CD14-positive monocyte (primary cell): ENCODE measurements at regions not wholly inside any gene's neighbourhood (a gene's known extent, or its start where the extent isn't known, plus 50 kb on each side); places are given as distances from the start of the nearest gene placed in this dataset.

ENCODE experiments used
- DNase-seq, 3 donors: peaks; one replicate each; pipeline ENCODE4 v3.0.0-alpha.2; 2011 to 2022
- H2AFZ ChIP-seq: 2 replicates; pipeline ENCODE4 v1.6.0; 2012; ENCODE audit warnings: mild to moderate bottlenecking, low read depth, low read length, inconsistent platforms; ENCODE audit not compliant: insufficient read depth, poor library complexity, severe bottlenecking
- H3K27ac ChIP-seq, 2 donors: 1 replicate in 1 of 2; 2 replicates in 1 of 2; pipeline ENCODE4 v1.5.1; 2012 to 2013; ENCODE audit warnings: low read length in 2 of 2, control low read depth in 1 of 2, inconsistent platforms in 1 of 2, low read depth in 1 of 2, mild to moderate bottlenecking in 1 of 2
- H3K27me3 ChIP-seq, 2 donors: one replicate each; pipeline versions ENCODE4 v1.6.0 to v1.6.1; 2011 to 2013; ENCODE audit warnings: low read length in 2 of 2; ENCODE audit not compliant: control insufficient read depth in 2 of 2, insufficient read depth in 2 of 2
- H3K36me3 ChIP-seq, 2 donors: replicated peaks in 1 of 2; 1 replicate in 1 of 2; 2 replicates in 1 of 2; pipeline versions ENCODE4 v1.5.1 to v1.6.1; 2012 to 2013; ENCODE audit warnings: low read length in 2 of 2, control low read depth in 1 of 2, inconsistent platforms in 1 of 2, mild to moderate bottlenecking in 1 of 2; ENCODE audit not compliant: insufficient read depth in 2 of 2, control insufficient read depth in 1 of 2
- H3K4me1 ChIP-seq, 2 donors: 1 replicate in 1 of 2; 2 replicates in 1 of 2; pipeline versions ENCODE4 v1.5.1 to v1.6.1; 2012 to 2013; ENCODE audit warnings: low read length in 2 of 2, control low read depth in 1 of 2, inconsistent platforms in 1 of 2, mild to moderate bottlenecking in 1 of 2, moderate library complexity in 1 of 2; ENCODE audit not compliant: insufficient read depth in 2 of 2, control insufficient read depth in 1 of 2
- H3K4me2 ChIP-seq: replicated peaks from 2 replicates; pipeline ENCODE3; 2012; ENCODE audit warnings: low read length, moderate library complexity, mild to moderate bottlenecking; ENCODE audit not compliant: poor library complexity, severe bottlenecking; ENCODE audit errors: extremely low read depth
- H3K4me3 ChIP-seq, 3 experiments: fragments of 200-600 bp in 1 of 3; sonication (generic) in 1 of 3; replicated peaks in 1 of 3; 1 replicate in 2 of 3; 2 replicates in 1 of 3; pipeline ENCODE4 v1.5.1; 2011 to 2013; ENCODE audit warnings: low read length in 3 of 3, mild to moderate bottlenecking in 3 of 3, control low read depth in 2 of 3, low read depth in 2 of 3, inconsistent platforms in 1 of 3, moderate library complexity in 1 of 3
- H3K79me2 ChIP-seq: 2 replicates; pipeline ENCODE4 v1.6.0; 2012; ENCODE audit warnings: mild to moderate bottlenecking, control low read depth, inconsistent platforms, low read length, moderate library complexity; ENCODE audit not compliant: insufficient read depth
- H3K9ac ChIP-seq: 2 replicates; pipeline ENCODE4 v1.6.0; 2017; ENCODE audit warnings: low read length, mild to moderate bottlenecking; ENCODE audit not compliant: insufficient read depth, poor library complexity, severe bottlenecking
- H3K9me3 ChIP-seq, 2 donors: replicated peaks in 1 of 2; 1 replicate in 1 of 2; 2 replicates in 1 of 2; pipeline versions ENCODE4 v1.5.1 to v1.6.1; 2012 to 2013; ENCODE audit warnings: low read length in 2 of 2, control low read depth in 1 of 2; ENCODE audit not compliant: control insufficient read depth in 1 of 2, insufficient read depth in 1 of 2
- H4K20me1 ChIP-seq: 2 replicates; pipeline ENCODE4 v1.6.0; 2012; ENCODE audit warnings: mild to moderate bottlenecking, low read length, control low read depth, moderate library complexity; ENCODE audit not compliant: insufficient read depth
- H3K27ac Mint-ChIP-seq, 7 donors: one replicate each; pipeline ENCODE4 v1.8.0; 2020; ENCODE audit warnings: mild to moderate bottlenecking in 7 of 7, mixed read lengths in 7 of 7, moderate library complexity in 6 of 7, inconsistent platforms in 2 of 7
- H3K27me3 Mint-ChIP-seq, 3 donors: one replicate each; pipeline ENCODE4 v1.8.0; 2021 to 2022; ENCODE audit warnings: low read depth in 3 of 3, mild to moderate bottlenecking in 3 of 3, mixed read lengths in 3 of 3, moderate library complexity in 3 of 3, inconsistent platforms in 1 of 3
- H3K36me3 Mint-ChIP-seq, 2 donors: one replicate each; pipeline ENCODE4 v1.8.0; 2020; ENCODE audit warnings: mixed read lengths in 2 of 2, inconsistent platforms in 1 of 2, mild to moderate bottlenecking in 1 of 2
- H3K4me1 Mint-ChIP-seq: one replicate; pipeline ENCODE4 v1.8.0; 2020; ENCODE audit warnings: mild to moderate bottlenecking, mixed read lengths
- H3K4me3 Mint-ChIP-seq, 2 donors: one replicate each; pipeline ENCODE4 v1.8.0; 2020; ENCODE audit warnings: mild to moderate bottlenecking in 2 of 2, mixed read lengths in 2 of 2, moderate library complexity in 1 of 2
- H3K9me3 Mint-ChIP-seq, 7 donors: one replicate each; pipeline ENCODE4 v1.8.0; 2020 to 2022; ENCODE audit warnings: mixed read lengths in 7 of 7, mild to moderate bottlenecking in 6 of 7, moderate library complexity in 6 of 7, inconsistent platforms in 2 of 7
- WGBS: methylation state at CpG from one replicate; pipeline ENCODE4 v1.1.5; 2013; ENCODE audit warnings: missing lambda C conversion rate; ENCODE audit not compliant: insufficient coverage; 5-methylcytosine and 5-hydroxymethylcytosine counted together
- intact Hi-C, 2 donors: fragments of 100-400 bp; cut with micrococcal nuclease; formaldehyde crosslinking; loops; one replicate each; pipeline versions ENCODE4 v1.15.0 to v1.15.1; 2023
- TF ChIP-seq, protein P1 (sequence below): fragments of 200-600 bp; IDR thresholded peaks from one replicate; pipeline ENCODE4 v1.8.0; 2022; ENCODE audit warnings: antibody characterized with exemption, mild to moderate bottlenecking

DNA sequence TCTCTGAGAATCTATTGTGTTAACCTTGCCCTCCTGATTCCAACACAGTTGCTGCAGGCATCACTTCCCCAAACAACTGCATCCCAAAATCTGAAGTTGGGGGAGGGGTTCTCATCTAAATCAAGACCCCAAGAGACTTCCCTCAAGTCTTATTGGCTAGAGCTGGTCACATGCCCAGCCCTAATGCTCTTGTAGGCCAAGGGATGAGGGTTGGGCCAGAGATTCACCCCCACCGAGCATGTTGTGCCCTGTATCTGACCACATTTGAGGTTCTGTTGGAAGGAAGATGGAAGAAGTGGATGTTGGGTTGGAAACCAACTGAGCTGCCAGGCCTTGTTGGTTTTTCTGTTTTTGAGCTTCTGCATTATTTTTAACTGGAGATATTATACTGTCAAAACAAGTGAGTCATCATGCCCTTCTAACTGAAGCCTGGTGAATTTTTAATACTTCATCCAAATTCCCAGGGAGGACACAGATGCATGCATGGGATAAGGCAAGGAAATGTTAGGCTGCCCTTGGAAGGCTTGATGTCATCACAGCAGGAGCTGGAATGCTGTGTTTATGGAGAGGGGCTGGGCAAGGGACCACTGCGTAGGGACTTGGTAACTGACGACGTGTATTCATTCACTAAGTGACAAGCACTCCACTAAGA is 68.6 kb upstream of the CACUL1 start:
- Mint-ChIP-seq H3K36me3 (no peaks in the 10 kb centered on the region), H3K27ac (no peak overlapping the region), H3K9me3 (peaks cover 0 to 3% (median 0%) of the 10 kb centered on the region in 7 donors), H3K4me3 (no peak overlapping the region), H3K4me1 (peaks cover 2% of the 10 kb centered on the region), H3K27me3 (peaks cover 0 to 5% (median 1%) of the 10 kb centered on the region in 3 donors)
- no peaks in the 10 kb centered on the region for H3K79me2 ChIP-seq
- H3K27me3 ChIP-seq: no peaks in the 10 kb centered on the region
- H3K9ac ChIP-seq: no peak overlapping the region
- no peak overlapping the region for H3K4me2 ChIP-seq
- no peak overlapping the region for H3K4me3 ChIP-seq
- H3K4me1 ChIP-seq: no peaks in the 10 kb centered on the region
- no peak for DNase-seq
- no peak overlapping the region for H3K27ac ChIP-seq
- H4K20me1 ChIP-seq: no peaks in the 10 kb centered on the region
- intact Hi-C loops: no loop called here
- TF ChIP-seq, protein P1, sequence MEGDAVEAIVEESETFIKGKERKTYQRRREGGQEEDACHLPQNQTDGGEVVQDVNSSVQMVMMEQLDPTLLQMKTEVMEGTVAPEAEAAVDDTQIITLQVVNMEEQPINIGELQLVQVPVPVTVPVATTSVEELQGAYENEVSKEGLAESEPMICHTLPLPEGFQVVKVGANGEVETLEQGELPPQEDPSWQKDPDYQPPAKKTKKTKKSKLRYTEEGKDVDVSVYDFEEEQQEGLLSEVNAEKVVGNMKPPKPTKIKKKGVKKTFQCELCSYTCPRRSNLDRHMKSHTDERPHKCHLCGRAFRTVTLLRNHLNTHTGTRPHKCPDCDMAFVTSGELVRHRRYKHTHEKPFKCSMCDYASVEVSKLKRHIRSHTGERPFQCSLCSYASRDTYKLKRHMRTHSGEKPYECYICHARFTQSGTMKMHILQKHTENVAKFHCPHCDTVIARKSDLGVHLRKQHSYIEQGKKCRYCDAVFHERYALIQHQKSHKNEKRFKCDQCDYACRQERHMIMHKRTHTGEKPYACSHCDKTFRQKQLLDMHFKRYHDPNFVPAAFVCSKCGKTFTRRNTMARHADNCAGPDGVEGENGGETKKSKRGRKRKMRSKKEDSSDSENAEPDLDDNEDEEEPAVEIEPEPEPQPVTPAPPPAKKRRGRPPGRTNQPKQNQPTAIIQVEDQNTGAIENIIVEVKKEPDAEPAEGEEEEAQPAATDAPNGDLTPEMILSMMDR: no peak
- no peaks in the 10 kb centered on the region for H3K36me3 ChIP-seq
- WGBS: 63% methylated on average over 1 of the region's 4 CpGs
- H2AFZ ChIP-seq: no peak overlapping the region
- H3K9me3 ChIP-seq: no peaks in the 10 kb centered on the region

DNA sequence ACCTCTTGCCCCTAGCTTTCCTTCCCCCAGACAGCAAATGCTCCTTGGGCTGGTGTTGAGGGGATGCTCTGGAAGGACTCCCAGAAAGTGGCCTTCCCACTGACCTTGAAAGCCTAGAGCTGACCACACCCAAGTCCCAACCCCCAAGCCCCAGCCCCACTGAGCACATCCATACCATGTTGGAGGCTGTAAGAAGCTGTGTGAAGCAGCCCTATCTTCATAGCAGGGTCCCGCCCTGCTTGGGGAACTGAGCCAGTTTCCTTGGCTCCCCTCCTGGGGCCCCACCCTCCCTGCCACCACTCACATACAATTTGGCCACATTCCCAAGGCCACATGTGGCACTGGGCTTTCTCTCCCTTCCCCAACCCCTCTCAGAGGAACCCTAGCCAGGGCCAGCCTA is 72.3 kb upstream of the CACUL1 start:
- Histone ChIP-seq H3K27ac (no peak overlapping the region), H3K9me3 (no peaks in the 10 kb centered on the region), H3K27me3 (no peaks in the 10 kb centered on the region), H3K4me3 (no peak overlapping the region), H3K79me2 (no peaks in the 10 kb centered on the region), H2AFZ (no peak overlapping the region), H3K4me1 (peaks cover 8 to 11% of the 10 kb centered on the region in 2 donors), H3K36me3 (no peaks in the 10 kb centered on the region), H3K4me2 (no peak overlapping the region), H4K20me1 (no peaks in the 10 kb centered on the region), H3K9ac (no peak overlapping the region)
- Mint-ChIP-seq H3K4me1 (peaks cover 13% of the 10 kb centered on the region), H3K27ac (no peak overlapping the region), H3K36me3 (no peaks in the 10 kb centered on the region), H3K9me3 (peaks cover 0 to 3% (median 0%) of the 10 kb centered on the region in 7 donors), H3K27me3 (peaks cover 0 to 6% (median 3%) of the 10 kb centered on the region in 3 donors), H3K4me3 (no peak overlapping the region)
- intact Hi-C loops: no loop called here
- TF ChIP-seq, protein P1: no peak
- 71% methylated on average over 1 of the region's 1 CpG for WGBS
- DNase-seq: no peak
